DMS153 (cell line): ENCODE measurements at regions not wholly inside any gene's neighbourhood (a gene's known extent, or its start where the extent isn't known, plus 50 kb on each side); places are given as distances from the start of the nearest gene placed in this dataset.

ENCODE experiments used
- DNase-seq: peaks from one replicate; lab custom pipeline; 2025; lab: John Stamatoyannopoulos, UW

DNA sequence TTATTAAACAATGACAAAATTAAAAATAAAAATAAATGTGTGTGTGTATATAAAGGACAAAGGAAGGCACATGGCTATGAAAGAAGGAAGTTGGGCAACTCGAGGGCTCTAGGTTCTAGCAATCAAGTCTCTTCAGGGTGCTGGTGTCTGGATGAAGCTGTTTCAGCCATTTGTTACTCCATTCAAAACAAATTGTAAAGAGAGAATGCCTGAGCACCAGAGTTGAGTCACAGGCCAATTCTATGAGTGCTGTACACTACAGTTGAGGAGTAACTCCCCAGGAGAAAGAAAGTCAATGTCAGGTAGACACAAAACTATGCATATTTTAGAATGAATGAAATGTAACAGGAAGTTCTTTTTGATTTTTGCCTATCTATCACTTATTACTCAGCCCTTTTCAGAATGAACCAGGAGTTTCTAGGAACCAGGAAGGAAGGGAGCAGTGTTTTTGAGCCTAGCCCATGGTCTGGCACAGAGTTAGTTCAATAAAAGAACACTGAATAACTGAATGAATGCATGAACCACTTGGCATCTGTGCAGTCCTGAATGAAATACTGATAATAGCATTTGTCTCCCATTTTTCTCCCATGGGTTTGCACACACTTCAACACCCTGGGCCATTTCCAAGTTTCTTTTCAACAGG is 151.7 kb upstream of the CPEB2 start:
- DNase-seq = no peak

DNA sequence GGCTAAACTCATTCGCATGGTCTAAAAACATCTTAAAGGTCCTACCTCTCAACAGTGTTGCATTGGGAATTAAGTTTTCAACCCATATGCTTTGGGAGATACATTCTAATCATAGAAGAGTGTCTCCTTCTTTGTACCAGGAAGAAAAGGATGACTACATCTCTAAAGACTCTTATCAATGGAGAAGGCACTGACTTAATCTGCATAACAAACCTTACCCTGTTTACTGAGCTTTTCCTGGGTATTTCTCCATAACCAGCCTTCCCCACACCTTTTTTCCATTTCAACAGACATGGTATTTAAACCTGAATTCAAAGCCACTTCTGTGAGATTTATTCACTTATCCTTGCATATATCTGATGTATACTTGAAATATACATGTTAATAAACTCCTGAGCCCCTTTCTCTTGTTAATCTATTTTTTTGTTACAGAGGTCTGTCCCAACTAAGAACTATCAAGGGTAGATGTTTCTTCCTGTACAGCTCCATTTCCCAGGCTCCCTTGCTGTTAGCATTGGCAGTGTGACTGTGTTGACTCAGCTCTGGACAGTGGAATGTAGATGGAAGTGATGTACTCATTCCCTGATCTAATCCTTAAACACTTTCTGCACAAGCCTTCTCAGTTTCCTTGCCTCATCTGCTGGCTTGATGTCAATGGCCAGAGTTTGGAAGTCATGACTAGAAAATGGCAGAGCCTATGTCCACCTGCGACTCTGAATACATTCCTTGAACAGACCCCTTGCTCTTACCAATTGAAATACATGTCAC is 148.9 kb upstream of the CPEB2 start:
- no peak for DNase-seq

DNA sequence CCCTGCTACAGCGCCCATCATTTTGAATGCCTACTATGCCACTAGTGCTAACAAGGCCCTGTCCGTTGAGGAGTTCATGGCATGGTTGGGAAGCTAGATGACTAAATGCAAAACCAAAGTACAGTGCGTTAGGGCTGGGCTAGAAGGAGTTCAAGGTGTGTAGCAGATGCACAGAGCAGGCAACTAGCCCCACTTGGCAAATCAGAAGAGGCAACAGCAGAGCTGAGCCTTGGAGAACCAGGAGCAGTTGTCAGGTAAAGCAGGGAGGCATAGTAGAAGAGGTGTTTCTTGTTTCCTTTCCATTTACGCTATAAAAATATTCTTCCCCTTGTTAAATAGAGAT is 146.6 kb upstream of the CPEB2 start:
- no peak for DNase-seq

DNA sequence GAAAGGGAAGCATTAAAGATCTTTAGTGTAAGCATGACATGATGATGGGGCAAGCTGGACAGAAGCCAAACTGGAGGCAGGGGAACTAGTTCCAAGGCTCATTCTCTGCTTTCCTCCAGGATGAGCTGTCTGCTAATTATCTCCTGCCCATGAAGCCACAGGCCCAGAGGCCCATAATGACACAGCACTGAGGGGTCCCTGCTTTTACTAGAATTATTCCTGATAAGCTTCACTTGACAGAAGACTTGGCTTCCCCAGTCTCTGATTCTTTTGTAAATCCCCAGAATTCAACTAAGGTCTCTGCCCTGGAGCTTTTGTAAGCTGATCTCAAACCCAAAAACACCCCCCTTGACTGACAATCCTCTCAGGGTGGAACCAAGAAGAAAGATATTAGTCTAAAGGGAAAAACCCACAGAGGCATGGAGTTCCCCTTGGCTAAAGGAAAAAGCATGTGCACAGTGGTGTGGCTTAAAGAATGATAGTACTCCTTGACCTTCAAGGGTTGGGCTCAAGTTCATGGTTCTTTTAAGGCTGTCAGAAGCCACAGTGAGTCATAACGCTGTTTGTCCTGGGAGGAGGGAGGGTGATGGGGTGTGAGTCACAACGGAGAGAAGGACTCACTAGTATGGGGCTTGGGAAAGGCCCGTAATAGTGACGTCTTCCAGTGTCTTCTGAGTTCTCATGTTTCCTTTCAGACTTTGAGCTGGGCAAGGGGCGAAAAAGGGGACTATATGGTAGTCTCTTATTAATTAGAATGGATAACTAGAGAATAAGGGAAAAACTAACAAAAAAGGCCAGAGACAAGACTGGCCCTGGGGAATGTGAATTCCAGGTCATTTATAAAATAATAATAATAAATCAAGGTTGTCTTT is 146.0 kb upstream of the CPEB2 start:
- DNase-seq = no peak

DNA sequence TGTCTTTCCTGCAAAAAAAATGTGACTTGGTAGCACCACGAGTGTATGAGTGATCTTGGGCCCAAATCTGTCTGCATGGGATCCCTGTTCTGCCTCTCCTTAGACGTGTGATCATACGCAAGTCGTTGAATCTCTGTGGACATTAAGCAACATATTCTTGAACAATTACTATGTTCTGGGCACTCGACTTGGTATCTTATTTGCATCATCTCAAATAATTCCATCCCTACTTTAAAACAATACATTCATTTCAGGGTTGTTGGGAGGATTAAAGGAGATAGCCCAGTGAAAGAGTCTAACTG is 145.4 kb upstream of the CPEB2 start:
- no peak for DNase-seq

DNA sequence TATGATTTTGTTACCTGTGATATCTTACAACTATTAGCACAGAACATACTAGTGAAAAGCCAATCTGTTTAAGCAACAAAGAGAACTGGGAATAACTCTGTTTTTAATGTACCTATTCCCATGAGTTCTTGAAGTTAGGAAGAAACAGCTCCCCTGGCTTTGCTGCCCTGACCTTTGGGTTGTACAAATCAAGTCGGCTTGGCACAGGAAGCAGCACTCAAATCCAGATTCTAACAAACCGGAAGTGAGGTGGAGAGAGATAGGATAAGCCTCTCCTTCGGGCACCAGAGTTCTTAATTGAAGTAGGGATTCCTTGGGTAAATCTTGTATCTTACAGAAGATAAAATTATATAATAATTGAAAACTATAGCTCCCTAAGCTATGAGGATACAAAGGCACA is 144.8 kb upstream of the CPEB2 start:
- DNase-seq = no peak

DNA sequence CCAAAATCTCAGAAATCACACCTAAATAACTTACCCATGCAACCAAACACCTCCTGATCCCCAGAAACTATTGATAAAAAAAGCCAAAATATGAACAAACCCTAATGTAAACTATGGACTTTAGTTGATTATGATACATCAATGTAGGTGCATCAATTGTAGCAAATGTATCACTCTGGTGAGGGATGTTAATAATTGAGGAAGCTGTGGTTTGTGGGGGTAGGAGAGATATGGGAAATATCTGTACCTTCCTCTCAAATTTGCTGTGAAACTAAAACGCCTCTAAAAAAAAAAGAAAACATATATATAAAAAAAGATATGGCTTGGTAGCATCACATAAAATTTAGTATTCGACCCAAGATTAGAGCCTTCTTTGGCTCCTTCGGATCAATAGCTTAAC is 144.3 kb upstream of the CPEB2 start:
- DNase-seq = no peak

DNA sequence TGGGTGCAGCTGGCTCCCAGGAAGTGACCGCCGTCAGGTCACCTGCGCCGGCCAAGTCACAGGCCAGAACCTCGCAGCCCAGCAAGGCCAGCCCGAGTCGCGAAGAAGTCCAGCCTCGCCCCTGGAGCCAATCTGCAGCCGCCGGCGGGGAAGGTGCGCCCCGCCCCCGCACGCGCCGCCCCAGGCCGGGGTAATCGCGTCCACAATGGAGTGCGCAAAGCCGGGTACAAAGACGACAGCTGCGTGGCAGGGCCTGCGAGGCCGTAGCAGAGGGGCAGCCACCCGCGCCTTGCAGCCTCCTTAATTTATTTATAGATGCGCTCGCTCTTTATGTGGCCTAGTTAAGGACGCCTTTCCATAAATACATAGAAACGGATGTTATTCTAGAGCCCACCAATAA is 139.4 kb upstream of the CPEB2 start:
- no peak for DNase-seq

DNA sequence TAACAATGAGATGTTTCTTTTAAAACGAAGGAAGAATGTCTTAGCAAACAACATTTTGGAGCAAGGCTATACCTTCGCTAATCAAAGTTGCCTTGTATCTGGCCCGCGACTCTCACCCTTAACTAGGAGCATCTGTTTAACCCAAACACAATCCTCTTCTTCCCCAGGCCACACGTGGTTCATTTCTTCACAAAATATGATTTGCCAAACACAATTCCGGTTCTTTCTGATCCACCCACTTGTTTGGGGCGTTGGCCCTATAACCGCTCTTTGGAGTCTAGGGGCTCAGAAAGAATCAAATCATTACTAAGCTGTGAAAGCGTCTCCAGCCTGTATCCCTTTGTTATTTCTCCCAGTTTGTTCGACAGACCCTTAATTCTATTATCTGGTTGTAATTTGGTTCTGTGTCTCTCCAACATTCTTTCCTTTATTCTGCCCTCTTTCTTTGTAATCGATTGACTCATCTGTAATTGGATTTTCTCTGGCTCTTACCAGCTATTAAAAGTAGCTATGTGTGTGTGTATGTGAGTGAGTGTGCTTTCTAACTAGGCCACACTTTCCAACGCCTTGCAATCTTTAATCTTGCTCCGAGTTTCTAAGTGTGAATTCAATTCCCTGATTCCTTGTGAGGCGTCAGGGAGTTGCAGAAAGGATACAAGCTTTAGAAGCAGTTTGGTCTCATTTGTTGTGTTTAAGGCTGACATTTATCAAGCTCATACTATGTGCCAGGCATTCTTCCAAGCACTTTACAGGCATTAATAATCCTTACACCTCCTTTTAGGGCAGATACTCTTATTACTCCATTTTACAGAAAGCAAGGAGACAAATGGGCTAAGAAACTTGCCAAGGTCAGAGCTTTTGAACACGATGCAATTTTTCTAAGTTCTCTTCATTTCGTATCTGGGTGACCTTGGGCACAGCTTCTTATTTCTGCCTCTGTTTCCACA is 138.6 kb upstream of the CPEB2 start:
- DNase-seq = no peak

DNA sequence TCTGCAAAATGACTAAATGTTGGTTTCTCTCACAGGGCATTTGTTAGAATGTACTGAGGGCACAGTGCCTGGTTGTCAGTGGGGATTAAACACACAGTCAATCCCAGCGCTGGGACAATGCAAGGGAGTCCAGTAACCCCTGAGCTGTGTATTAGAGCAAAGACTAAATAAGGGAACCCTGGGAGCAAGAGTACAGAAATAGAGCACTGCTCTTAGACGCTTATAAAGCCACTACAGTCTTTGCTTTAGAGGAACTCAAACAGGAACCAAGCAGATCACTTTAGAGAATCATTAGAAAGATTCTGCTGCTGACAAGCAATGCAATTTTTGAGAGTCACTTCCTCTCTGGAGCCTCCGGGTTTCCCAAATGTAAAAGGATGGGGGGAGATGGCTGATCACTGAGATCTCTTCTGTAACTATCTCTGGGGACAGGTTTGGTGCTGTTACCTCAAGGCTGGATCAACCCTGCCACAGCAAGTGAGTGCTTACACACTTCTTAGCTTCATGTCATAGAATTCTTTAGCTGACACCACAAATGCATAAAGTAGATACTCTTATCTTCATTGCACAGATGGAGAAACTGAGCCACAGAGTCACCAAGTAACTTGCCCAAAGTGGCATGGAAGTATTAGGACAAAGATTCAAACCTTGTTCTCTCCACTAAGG is 137.8 kb upstream of the CPEB2 start:
- DNase-seq = no peak

DNA sequence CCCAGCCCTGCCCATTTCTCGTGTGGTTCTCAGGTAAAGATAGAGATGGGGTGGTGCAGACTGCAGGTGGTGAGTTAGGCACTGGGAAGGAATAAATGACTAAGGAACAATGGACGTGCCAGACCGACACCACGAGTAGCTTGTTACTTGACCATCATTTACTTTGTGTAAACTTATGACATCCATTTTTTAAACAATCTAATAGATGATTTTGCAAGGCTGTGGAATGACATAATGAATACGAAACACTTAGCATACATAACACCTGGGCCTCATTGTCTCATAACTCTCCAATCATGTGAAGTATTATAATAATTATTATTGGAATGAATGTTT is 137.3 kb upstream of the CPEB2 start:
- DNase-seq = no peak

DNA sequence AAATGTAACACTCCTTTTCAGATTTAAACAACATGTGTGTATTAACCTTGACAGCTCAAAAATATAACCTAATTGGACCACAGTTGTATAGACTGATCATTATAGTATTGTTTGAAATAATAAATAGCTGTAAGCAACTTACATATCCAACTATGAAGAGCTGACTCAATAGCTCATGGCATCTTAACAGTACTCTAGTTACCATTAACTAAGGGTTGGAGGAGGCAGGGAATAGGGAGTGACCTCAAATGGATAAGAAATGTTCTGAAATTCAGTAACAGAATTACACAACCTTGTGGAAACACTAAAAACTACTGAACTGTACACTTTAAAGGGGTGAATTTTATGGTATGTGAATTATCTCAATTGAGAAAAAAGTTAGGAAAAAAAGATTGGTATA is 136.5 kb upstream of the CPEB2 start:
- no peak for DNase-seq

DNA sequence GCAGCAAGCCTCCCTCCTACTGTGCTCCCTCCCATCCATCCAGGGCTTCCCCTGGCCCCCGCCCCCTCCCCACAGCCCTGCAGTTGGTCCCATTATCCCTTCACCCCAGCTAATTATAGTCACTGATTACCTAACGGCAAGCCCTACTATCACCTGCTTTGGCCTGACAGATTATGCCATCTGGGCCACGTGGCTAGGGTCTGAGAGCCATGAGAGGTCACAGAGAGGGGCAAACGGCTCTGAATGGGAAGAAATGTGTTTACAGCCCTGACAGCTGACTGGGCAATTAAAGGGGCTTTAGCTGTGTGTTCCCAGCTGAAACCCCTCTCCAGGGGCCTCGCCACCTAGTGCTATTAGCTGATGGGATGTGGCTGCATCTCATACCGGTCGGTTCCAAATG is 134.4 kb upstream of the CPEB2 start:
- DNase-seq = no peak

DNA sequence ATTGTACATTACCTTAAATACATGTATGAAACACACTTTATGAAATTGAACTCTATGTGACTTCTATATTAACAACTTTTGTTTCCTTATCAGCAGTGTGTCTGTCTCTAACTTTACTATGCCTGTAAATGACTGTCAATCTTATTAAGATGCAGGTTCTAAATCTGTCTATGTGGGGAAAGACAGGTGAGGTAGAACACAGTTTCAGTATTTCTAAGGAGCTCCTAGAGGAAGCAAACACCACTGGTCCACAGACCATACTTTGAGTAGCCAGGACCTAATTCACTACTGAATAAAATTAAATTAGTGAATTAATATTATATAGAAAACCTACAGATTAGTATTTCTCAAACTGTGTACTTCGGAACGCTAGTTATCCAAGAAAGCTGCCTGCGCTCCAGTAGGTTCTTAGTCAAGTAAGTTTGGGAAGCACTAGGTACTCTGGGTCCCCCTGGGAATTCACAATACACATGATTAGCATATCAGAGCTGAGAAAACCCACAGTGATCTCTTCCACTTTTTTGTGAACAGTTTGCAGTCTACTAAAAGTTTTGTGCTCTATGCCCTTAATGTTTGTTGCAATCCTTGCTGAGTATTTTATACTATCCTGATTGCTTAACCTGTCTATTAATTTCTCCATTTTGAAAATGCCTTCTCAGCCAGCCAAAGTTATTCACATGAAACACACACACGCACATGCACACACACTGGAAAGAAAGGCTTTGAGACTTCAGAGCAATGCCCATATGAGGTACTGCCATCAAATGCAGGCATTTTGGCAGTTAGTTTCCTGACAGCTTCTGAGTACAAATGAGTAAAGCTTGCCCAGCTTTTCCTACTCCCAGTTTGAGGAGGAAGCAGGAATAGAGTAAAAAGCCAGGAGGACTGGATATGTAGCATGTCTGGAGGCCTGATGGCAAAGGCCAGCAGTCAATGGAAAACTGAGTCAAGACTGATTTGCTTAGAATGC is 133.6 kb upstream of the CPEB2 start:
- no peak for DNase-seq

DNA sequence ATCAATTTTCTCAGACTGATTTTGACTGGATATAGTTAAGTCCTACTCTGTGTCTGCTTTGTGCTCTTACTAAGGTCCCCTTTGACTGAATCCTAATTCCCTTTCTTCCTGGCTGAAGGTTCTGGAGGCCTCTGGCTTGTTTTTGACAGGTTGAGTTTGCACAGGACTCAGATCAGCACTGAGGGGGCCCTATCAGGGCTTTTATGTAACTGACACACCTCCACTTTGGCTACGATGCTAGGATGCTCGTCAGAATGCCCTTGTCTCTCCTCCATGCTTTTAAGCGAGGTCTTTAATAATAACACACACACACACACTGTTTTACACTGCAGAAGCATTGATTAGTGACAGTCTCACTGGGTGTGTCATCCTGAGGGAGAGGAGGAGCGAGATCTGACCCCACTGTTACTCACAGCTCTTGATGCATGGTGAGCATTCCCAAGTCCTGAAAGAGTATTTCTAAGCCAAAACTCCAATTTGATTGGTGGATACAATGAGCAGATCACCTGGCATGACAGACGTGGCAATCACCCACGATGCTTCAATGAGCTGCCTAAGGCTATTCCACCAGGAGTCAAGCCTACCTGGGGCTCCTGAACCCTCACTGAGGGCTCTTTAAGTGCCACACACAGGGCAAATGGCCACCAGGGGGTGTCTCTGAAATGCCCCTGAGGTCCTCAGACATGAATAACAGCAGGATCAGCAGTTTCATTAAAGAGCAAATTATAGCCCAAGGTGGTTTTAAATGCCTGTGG is 130.4 kb upstream of the CPEB2 start:
- DNase-seq = no peak

DNA sequence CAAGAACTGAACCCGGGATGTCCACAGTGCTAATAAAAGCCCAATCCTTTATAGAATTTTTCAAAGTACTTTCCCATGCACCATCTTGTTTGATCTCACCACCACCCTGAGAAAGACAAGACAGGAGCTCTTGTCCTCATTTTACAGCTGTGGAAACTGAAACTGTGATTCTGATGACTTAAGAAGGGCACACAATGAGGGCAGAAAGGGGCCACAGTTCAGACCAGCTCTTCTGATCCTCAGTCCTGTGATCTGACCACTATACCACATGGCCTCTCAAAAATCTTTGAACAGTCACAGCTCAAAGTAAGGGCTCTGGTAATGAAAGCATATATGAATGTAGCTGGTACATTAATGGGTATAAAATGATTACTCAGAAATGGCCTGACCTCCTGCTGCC is 127.3 kb upstream of the CPEB2 start:
- no peak for DNase-seq

DNA sequence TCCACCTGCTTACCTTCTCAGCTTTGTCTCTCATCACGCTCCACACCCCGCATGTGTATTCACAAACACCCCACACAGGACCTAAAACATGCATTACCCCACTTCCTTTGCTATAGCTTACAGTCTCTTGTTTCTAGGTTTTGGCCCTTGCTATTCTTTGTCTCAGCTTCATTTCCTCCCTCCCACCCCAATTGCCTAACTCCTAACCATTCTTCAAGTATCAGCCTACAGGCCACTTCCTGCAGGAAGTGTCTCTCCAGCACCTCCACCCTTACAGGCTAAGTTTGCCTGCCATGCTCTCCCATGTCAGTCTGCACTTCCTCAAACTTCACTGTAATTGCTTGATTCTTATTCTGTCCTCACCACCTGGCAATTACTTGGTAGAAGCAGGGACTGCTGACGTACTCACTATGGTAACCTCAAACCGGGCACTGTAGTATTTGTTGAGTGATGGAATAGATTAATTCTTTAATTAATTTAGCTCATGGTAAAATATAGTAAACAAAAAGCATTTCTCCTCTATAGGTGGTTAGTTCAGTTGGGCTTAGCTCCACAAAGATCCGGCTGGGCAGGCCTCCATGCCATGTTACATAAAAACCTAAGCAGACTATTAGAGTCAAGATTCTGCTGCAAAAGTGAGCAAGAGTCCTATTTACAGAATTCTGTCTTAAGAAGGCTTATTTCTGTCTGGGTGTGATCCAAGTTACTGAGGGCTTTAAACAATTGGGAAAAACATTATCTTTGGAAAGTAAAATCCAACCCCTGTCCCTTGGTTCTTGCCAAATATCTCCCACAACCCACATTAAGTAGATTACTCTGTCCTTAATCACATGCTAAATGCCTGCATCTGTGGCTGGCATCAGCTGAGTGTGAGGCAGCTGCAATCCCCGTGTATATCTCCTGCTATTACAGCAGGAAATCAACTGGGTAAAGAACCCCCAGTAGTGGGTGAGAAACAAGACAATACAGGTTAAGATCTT is 124.7 kb upstream of the CPEB2 start:
- no peak for DNase-seq

DNA sequence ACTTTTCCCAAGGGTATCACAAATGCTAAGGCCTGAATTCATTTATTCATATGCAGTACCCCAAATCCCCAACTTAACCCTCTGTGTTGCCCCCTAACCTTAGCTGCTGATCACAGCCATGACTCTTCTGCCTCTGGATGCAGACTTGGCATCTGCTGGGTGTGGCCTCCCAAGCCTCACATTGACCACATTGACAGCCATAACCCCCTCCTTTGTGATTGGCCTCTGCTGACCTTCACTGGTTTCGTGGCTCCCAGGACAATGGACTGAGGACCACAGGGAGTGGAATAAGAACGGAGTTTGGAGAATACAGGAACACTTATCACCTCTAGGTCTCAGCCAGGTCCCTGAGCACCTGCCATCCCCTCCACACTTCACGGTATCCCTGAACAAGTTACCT is 123.6 kb upstream of the CPEB2 start:
- no peak for DNase-seq

DNA sequence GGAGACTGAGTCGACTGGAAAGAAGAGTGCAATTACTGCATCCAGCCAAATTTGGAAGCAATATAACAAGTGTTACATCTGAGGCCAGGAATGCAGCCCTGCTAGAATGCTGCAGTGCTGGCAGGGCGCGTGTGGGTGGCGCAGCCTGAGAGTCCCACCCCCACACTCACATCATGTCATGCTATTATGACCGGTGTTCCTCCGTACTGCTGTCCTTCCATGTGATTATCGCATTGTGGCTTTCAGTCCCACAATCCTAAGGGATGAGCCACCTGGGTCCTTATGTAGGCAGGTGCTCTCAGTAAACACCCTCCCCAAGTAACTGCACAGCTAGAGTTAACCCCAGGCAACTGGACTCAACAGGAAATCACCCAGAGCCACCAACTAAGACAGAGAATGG is 122.6 kb upstream of the CPEB2 start:
- DNase-seq = peak; percentile 78
